ENCODE measurements at regions not wholly inside any gene's neighbourhood (a gene's known extent, or its start where the extent isn't known, plus 50 kb on each side); places are given as distances from the start of the nearest gene placed in this dataset.

DNA sequence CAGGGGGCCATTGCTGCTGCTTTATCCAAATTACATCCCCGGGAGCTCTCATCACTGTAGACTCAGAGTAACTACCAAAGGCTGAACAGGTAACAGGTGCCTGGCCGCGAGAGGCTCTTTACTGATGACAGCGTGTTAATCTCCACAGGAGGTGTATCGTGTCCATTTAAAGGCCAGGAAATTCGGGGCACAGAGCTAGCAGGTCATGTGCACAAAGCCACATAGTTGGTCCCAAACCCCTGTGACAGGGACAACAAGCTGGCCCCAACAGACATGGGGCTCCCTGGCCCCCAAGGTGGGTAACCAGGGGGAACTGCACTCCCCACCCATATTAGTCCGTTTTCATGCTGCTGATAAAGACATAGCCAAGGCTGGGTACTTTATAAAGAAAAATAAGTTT, 55.3 kb upstream of the RBFOX3 start:
- intact Hi-C loops (cut with DNase I) = no loop called here
- Histone ChIP-seq H3K4me3 (ENCODE audit: low read length in 3 of 3) (no peak overlapping the region), H3K36me3 (ENCODE audit: control insufficient read depth in 2 of 3, insufficient read depth in 3 of 3, low read length in 3 of 3) (no peaks in the 10 kb centered on the region), H3K9ac (ENCODE audit: low read length in 3 of 3) (no peak overlapping the region), H3K27me3 (ENCODE audit: control insufficient read depth, insufficient read depth, low read length) (no peaks in the 10 kb centered on the region), H3K9me3 (ENCODE audit: control insufficient read depth in 2 of 3, insufficient read depth in 1 of 3, low read length in 3 of 3) (peaks cover 0 to 5% (median 0%) of the 10 kb centered on the region in 3 donors), H3K27ac (ENCODE audit: low read depth in 2 of 2, low read length in 2 of 2) (no peak overlapping the region), H3K4me1 (ENCODE audit: control insufficient read depth in 2 of 3, insufficient read depth in 2 of 3, low read depth in 1 of 3, low read length in 3 of 3) (no peaks in the 10 kb centered on the region)
- TF ChIP-seq, protein P1, sequence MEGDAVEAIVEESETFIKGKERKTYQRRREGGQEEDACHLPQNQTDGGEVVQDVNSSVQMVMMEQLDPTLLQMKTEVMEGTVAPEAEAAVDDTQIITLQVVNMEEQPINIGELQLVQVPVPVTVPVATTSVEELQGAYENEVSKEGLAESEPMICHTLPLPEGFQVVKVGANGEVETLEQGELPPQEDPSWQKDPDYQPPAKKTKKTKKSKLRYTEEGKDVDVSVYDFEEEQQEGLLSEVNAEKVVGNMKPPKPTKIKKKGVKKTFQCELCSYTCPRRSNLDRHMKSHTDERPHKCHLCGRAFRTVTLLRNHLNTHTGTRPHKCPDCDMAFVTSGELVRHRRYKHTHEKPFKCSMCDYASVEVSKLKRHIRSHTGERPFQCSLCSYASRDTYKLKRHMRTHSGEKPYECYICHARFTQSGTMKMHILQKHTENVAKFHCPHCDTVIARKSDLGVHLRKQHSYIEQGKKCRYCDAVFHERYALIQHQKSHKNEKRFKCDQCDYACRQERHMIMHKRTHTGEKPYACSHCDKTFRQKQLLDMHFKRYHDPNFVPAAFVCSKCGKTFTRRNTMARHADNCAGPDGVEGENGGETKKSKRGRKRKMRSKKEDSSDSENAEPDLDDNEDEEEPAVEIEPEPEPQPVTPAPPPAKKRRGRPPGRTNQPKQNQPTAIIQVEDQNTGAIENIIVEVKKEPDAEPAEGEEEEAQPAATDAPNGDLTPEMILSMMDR (IDR thresholded peaks at IDR 0.05; ENCODE audit: borderline replicate concordance, extremely low read depth, insufficient read depth) = no peak
- DNase-seq (peak in 1 of 5 donors; percentile 19), FAIRE-seq (no peak)

DNA sequence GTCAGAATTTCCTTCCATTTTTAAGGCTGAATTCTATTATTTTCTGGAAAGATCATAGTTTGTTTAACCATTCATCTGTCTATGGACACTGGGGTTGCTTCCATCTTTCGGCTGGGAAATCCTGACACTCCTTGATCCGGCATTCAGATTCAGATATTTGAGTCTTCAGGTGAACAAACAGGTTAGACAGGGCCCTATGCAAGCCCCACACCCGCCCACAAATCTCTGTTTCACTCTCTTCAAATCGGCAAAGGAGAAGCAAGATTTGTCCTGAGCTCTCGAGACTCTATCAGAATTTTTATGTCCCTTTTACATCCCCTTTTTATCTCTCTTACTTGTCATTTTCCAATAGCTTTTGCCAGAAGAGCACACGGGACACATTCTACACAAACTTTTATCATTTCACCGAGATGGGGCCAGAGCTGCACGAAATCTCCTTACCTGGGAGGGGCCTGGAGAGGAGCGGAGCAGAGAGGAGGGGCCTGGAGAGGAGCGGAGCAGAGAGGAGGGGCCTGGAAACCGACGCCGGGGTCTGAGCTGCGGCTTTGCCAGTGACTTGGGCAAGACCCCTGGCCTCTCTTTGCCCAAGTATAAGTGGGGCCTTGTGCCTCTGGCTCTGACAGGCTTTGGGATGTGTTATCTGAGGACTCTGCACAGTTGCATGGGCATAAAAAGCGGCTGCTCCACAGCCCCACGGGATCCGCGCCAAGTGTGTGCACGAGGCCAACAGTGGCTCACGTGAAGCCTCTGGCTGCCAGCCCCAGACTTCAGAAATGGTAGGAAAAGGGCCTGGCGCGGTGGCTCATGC, 54.3 kb upstream of the RBFOX3 start:
- Histone ChIP-seq H3K4me3 (ENCODE audit: low read length in 3 of 3) (no peak overlapping the region), H3K9me3 (ENCODE audit: control insufficient read depth in 2 of 3, insufficient read depth in 1 of 3, low read length in 3 of 3) (peaks cover 0 to 5% (median 0%) of the 10 kb centered on the region in 3 donors), H3K36me3 (ENCODE audit: control insufficient read depth in 2 of 3, insufficient read depth in 3 of 3, low read length in 3 of 3) (no peaks in the 10 kb centered on the region), H3K9ac (ENCODE audit: low read length in 3 of 3) (no peak overlapping the region), H3K4me1 (ENCODE audit: control insufficient read depth in 2 of 3, insufficient read depth in 2 of 3, low read depth in 1 of 3, low read length in 3 of 3) (no peaks in the 10 kb centered on the region), H3K27ac (ENCODE audit: low read depth in 2 of 2, low read length in 2 of 2) (no peak overlapping the region), H3K27me3 (ENCODE audit: control insufficient read depth, insufficient read depth, low read length) (no peaks in the 10 kb centered on the region)
- TF ChIP-seq, protein P1 (IDR thresholded peaks at IDR 0.05; ENCODE audit: borderline replicate concordance, extremely low read depth, insufficient read depth) = no peak
- no peak for FAIRE-seq
- intact Hi-C loops (cut with DNase I) = no loop called here
- DNase-seq = peak in 3 of 5 donors; percentile 37 to 53 (median 39)

DNA sequence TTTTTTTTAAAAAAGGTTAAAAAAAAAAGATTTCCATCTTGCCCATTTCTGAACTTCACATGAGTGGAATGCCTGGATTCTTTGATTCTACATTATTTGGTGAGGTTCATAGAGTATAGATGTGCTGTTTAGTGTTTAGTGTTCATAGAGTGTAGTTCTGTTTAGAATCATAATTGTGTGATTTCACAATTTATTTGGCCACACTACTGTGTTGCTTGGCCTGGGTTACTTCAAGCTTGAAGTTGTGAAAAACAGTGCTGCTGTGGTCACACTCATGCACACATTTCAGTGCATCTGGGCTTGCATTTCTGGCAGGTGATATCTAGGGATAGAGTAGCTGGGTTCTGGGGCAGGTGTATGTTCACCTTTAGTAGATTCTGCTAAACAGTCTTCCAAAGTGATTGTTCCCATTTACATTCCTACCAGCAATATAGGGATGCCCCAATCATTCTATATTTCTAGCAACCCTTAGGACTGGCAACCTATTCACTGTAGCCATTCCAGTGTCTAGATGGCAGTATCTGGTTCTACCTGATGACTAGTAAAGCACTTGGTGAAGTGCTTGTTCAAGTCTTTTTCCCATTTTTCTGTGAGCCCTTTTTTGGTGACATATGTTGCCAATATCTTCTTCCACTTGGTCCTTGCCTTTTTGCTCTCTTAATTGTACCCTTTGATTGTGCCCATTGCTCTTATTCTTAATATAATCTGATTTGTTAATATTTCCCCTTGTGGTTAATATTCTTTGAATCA, 50.6 kb upstream of the RBFOX3 start:
- Histone ChIP-seq H3K9me3 (ENCODE audit: control insufficient read depth in 2 of 3, insufficient read depth in 1 of 3, low read length in 3 of 3) (peaks cover 0 to 5% (median 0%) of the 10 kb centered on the region in 3 donors), H3K36me3 (ENCODE audit: control insufficient read depth in 2 of 3, insufficient read depth in 3 of 3, low read length in 3 of 3) (no peaks in the 10 kb centered on the region), H3K27ac (ENCODE audit: low read depth in 2 of 2, low read length in 2 of 2) (no peak overlapping the region), H3K27me3 (ENCODE audit: control insufficient read depth, insufficient read depth, low read length) (no peaks in the 10 kb centered on the region), H3K4me1 (ENCODE audit: control insufficient read depth in 2 of 3, insufficient read depth in 2 of 3, low read depth in 1 of 3, low read length in 3 of 3) (no peaks in the 10 kb centered on the region), H3K4me3 (ENCODE audit: low read length in 3 of 3) (no peak overlapping the region), H3K9ac (ENCODE audit: low read length in 3 of 3) (no peak overlapping the region)
- DNase-seq (no peak), FAIRE-seq (no peak)
- intact Hi-C loops (cut with DNase I) = no loop called here
- TF ChIP-seq, protein P1 (IDR thresholded peaks at IDR 0.05; ENCODE audit: borderline replicate concordance, extremely low read depth, insufficient read depth) = no peak

Data from kidney (tissue), 13 donors.